ENCODE measurements at regions not wholly inside any gene's neighbourhood (a gene's known extent, or its start where the extent isn't known, plus 50 kb on each side); places are given as distances from the start of the nearest gene placed in this dataset.

GRCh38 chrX:137746289-137746688 lies 180.4 kb downstream of the ZIC3 start:
- no peak for TF ChIP-seq CTCF (IDR thresholded peaks at IDR 0.05)
- TF ChIP-seq POLR2AphosphoS5 (IDR thresholded peaks at IDR 0.05): no peak

Measured in prostate gland (tissue), 2 donors.